GM18861 (cell line): ENCODE measurements at regions not wholly inside any gene's neighbourhood (a gene's known extent, or its start where the extent isn't known, plus 50 kb on each side); places are given as distances from the start of the nearest gene placed in this dataset.
"Not testable (repeated sequence)": the region's sequence is repeated elsewhere in the genome, so short reads cannot be mapped to it uniquely, and the experiment has no call there.

Experiments used
- ATAC-seq: cut with Tn5 transposase; IDR thresholded peaks from one replicate; pipeline ENCODE4 v1.9.1; 2021; ENCODE audit not compliant: unreplicated experiment

DNA sequence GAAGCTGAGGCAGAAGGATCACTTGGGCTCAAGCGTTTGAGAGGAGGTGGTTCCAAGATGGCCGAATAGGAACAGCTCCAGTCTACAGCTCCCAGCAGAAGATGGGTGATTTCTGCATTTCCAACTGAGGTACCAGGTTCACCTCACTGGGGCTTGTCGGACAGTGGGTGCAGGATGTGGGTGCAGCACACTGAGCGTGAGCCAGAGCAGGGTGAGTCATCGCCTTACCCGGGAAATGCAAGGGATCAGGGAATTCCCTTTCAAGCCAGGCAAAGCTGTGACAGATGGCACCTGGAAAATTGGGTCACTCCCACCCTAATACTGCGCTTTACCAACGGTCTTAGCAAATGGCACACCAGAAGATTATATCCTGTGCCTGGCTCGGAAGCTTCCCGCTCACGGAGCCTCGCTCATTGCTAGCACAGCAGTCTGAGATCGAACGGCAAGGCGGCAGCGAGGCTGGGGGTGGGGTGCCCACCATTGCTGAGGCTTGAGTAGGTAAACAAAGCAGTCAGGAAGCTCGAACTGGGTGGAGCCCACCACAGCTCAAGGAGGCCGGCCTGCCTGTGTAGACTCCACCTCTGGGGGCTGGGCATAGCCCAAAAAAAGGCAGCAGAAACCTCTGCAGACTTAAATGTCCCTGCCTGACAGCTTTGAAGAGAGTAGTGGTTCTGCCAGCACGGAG, 482.6 kb upstream of the DAB2 start:
- not testable (repeated sequence) for ATAC-seq

DNA sequence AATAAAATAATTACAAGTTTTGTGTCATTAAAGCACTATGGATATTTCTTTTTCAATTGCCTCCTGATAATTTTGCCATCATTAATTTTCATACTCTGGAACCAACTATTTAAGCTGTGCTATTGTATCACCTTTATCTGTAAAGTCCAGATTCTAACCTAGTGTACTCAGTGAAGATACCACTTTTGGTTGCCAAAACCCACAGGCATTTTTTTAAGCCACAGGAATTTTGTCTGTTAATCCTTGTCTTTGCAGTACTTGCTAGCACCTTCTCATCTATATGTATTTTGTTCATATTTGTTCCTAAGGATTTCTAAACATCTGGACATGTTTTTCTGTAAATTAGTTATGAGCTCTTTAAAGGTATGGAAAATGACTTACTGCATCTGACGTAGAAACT, 481.4 kb upstream of the DAB2 start:
- ATAC-seq, result no peak

DNA sequence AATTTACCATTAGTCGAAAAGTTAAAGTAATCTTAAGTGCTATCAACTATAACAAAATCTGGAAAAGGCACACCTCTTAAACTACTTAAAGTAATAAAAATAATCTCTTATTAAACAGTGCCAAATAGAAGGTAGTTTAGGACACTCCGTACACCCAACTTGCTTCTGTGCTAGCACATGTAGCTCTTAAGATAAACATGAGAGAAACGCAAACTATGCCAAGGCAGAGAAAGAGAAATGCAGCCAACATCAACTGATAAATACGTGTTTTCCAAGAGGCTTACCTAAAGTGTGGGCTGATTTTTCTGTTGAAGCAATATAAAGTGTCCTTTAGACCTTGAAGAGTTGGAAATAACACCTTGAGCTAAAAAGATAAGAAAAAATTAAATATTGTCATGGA, 480.6 kb upstream of the DAB2 start:
- ATAC-seq, result no peak

DNA sequence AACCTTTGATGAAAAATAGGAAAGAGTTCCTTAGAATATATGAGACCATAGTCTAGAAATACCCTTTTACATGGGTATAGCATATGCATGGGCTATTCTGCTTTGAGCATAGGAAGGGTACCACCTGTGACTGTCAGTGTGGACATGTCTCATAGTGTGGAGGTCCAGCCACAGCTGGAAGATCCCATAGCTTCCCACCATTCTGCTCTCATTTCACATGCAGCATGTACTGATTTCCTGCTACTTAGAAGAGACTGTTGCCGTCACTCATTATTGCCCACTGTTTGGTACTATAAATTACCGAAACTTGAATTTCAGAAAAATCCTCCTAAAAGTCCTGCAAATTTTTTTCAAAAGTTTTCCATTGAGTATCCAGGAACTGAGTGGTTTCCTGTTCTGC, 477.8 kb upstream of the DAB2 start:
- ATAC-seq, result no peak

GRCh38 chr5:39898731-39899130, 474.0 kb upstream of the DAB2 start:
- no peak for ATAC-seq

GRCh38 chr5:39896706-39897105, 471.9 kb upstream of the DAB2 start:
- no peak for ATAC-seq

- no peak for ATAC-seq
Observed at GRCh38 chr5:39896104-39896503, 471.3 kb upstream of the DAB2 start.

DNA sequence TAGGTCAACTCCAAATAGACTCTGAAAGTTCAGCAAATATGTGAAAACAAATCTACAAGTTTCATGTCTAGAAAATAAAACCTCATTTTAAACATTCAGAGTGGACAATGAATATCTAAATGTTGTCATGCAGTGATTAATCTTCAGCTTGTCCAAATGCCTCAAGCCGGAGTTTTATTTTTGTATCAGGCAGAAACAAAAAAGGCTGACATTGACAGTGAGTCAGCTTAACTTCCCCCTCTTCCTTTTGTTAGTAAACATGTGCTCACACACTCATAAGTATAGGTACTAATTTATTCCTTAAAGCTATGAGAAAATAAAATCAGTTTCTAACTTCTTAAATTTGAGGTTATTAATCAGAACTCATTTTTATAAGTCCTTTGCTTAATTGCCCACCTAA, 467.9 kb upstream of the DAB2 start:
- no peak for ATAC-seq

DNA sequence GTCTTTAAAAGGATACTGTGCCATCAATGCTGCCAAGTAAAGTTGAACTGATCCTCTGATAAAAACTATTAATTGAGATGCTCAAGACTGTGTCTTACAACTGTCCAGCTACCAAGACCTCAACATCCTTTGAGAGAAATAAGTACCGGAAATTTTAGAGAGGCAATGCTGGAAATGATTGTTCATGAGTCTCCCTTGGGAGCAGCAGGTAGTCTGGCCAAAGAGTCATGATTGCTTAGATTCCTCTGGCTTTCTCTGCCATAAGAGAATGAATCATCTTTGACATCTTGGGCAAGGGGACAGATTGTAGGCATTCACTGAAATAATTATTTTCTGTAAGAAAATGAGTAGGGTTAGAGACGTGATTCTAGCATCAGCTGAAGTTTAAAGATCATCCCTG, 466.6 kb upstream of the DAB2 start:
- ATAC-seq, result no peak

GRCh38 chr5:39880985-39881384, 456.2 kb upstream of the DAB2 start:
- no peak for ATAC-seq

DNA sequence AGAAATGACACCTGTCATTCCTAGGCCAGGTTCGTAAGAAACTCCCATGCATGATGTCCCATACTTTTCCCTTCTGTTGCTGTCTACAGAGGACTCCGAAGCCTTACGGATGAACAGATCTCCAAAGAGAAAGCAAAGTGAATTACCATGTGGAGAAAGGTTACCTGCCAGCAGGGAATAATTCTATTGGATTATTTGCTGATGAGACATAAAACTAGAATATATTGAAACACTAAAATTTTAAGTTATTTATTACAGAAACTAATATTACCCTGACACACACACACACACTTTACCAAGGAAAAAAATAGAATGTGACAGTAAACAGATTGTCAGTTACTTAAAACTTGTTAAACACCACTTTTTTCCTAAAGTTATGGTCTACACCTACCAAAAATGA, 452.7 kb upstream of the DAB2 start:
- ATAC-seq, result no peak

DNA sequence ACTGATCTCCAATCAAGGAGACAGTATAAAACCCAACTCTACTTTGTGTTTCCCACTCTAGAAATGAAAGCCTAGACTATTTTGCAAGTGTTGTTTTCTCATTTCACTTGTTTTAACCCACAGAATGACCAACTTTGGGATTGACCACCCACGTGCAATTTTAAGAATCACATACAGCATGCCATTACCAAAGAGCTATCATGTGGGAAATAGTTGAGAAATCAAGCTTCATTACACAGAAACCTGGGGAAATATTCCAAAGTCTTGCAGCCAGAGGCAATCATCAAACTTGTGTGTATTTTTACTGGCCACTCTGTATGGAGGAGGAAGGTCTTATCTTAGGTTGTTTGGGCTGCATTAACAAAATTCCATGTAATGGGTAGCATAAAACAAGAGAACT, 451.4 kb upstream of the DAB2 start:
- ATAC-seq, result no peak

DNA sequence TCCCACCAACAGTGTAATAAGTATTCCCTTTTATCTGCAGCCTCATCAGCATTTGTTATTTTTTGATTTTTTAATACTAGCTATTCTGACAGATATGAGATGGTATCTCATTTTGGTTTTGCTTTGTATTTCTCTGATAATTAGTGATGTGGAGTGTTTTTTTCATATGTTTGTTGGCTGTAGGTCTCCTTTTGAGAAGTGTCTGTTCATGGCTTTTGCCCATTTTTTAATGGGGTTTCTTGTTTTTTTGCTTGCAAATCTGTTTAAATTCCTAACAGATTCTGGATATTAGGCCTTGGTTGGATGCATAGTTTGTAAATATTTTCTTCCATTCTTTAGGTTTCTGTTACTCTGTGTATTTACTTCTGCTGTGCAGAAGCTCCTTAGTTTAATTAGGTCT, 445.4 kb upstream of the DAB2 start:
- no peak for ATAC-seq

DNA sequence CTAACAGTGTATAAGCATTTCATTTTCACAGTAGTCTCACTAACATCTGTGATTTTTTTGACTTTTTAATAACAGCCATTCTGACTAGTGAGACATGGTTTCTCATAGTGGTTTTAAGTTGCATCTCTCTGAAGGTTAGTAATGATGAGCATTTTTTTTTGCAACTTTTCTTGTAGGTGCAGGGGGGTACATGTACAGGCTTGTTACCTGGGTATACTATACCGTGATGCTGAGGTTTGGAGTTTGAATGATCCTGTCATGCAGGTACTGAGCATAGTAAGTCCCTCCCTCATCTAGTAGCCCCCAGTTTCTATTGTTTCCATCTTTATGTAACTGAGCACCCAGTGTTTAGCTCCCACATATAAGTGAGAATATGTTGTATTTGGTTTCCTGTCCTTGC, 444.6 kb upstream of the DAB2 start:
- ATAC-seq, result no peak

GRCh38 chr5:39867923-39868322, 443.1 kb upstream of the DAB2 start:
- ATAC-seq, result no peak

- ATAC-seq, result no peak
Observed at GRCh38 chr5:39863926-39864552, 439.3 kb upstream of the DAB2 start.

DNA sequence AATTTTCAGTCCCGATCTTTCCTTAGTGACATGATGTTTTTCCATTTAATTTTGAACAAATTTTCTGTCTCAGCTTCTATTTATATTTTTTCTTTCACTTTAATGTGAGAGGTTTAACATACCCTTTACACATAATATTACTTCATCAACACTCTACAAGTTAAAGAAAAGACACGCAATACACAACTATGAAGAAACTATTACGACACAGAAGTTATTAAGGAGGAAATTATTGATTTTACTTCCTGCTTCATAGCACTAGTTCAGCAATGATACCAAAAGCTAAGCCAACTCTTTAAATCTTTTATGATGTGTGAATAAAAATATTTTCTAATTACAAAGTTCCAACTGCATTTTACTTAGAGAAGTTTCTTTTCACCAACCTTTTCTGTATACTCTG, 432.3 kb upstream of the DAB2 start:
- no peak for ATAC-seq

GRCh38 chr5:39854771-39855410, 430.1 kb upstream of the DAB2 start:
- peak; percentile 79 for ATAC-seq

DNA sequence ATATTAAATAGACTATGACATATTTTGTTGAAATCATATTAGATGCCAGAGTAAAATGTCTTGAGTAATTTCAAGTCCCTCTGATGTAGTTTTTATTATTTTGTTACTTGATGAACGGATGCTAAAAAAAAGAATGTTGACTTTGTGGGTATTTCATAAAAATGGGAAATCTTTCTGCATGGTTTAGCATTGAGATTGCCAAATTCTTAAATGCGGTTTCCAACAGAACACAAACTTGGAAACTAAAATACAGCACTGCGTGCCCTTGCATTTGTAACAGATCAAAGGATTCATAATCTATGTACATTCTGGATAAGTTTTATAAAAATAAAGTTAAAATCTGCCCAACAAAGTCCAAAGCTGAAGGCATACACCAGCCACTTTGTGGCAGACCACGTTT, 425.5 kb upstream of the DAB2 start:
- no peak for ATAC-seq

GRCh38 chr5:39846144-39846543, 421.4 kb upstream of the DAB2 start:
- peak; percentile 66 for ATAC-seq

DNA sequence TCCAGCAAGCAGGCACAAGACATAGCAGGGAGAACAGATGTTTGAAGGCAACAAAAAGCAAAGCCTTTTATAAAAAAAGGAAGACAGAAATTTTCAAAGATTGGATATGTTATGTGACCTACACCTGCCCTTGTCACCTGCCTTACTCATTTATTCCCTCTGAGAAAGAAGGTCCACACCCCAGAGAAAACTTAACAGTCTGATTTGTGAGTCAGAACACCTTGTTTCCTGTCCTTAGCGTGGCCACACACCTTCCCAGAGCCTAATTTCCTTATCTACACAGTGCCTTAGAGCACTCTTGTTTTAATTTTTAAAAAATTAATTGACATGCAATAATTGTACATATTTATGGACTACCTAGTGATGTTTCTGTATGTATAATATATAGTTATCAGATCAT, 419.0 kb upstream of the DAB2 start:
- ATAC-seq, result no peak

GRCh38 chr5:39835371-39835770, 410.6 kb upstream of the DAB2 start:
- ATAC-seq, result no peak

- ATAC-seq, result no peak
Observed at GRCh38 chr5:39829441-39829840, 404.7 kb upstream of the DAB2 start.
